GM13976 (cell line): ENCODE measurements at regions not wholly inside any gene's neighbourhood (a gene's known extent, or its start where the extent isn't known, plus 50 kb on each side); places are given as distances from the start of the nearest gene placed in this dataset.

ENCODE experiments used
- DNase-seq: peaks from one replicate; pipeline ENCODE4 v3.0.0; 2012; ENCODE audit warnings: low spot score
- CTCF ChIP-seq: IDR thresholded peaks from 2 replicates; pipeline ENCODE4 v1.5.1; 2012; ENCODE audit warnings: borderline replicate concordance, mild to moderate bottlenecking; ENCODE audit not compliant: insufficient read depth; ENCODE audit errors: extremely low read depth, missing control alignments, control extremely low read depth
- in situ Hi-C: fragments of 300-500 bp; cut with MboI; formaldehyde crosslinking; loops from one replicate; pipeline ENCODE4 v1.12.0; 2022; ENCODE audit warnings: low sequenced_read_pairs, mixed read lengths, inconsistent platforms; ENCODE audit not compliant: unreplicated experiment

- no peak for TF ChIP-seq CTCF
- no peak for DNase-seq
- in situ Hi-C loops: loop anchor here (10.0 kb wide), 1 partner anchor 155 kb away; the partner anchor contains the start of gene ID2
These were observed 152.1 kb upstream of the ID2 start for GRCh38 chr2:8529706-8530277.

GRCh38 chr2:8531481-8531880, 150.4 kb upstream of the ID2 start:
- no peak for TF ChIP-seq CTCF
- DNase-seq: no peak
- in situ Hi-C loops: no loop called here

GRCh38 chr2:8532438-8532837, 149.4 kb upstream of the ID2 start:
- in situ Hi-C loops: no loop called here
- no peak for TF ChIP-seq CTCF
- DNase-seq: no peak

- in situ Hi-C loops: no loop called here
- DNase-seq: no peak
- no peak for TF ChIP-seq CTCF
These were observed 147.9 kb upstream of the ID2 start for GRCh38 chr2:8533923-8534322.

GRCh38 chr2:8534386-8534728, 147.5 kb upstream of the ID2 start:
- TF ChIP-seq CTCF: no peak
- in situ Hi-C loops: no loop called here
- DNase-seq: no peak

GRCh38 chr2:8534729-8535468, 147.0 kb upstream of the ID2 start:
- no peak for TF ChIP-seq CTCF
- no peak for DNase-seq
- in situ Hi-C loops: no loop called here
